CD4-positive, alpha-beta T cell treated with Interleukin-17A for 4 hours (primary cell): ENCODE measurements at regions not wholly inside any gene's neighbourhood (a gene's known extent, or its start where the extent isn't known, plus 50 kb on each side); places are given as distances from the start of the nearest gene placed in this dataset.
"Not testable (repeated sequence)": the region's sequence is repeated elsewhere in the genome, so short reads cannot be mapped to it uniquely, and the experiment has no call there.

ENCODE experiments used
- DNase-seq: peaks from one replicate; pipeline ENCODE4 v3.0.0-alpha.2; 2020; ENCODE audit warnings: mixed read lengths

GRCh38 chr5:152711801-152712388 lies 306.8 kb upstream of the NMUR2 start:
- DNase-seq = no peak

- DNase-seq = no peak
These were observed 312.3 kb upstream of the NMUR2 start for GRCh38 chr5:152717393-152717792.

- no peak for DNase-seq
These were observed 318.4 kb upstream of the NMUR2 start for GRCh38 chr5:152723482-152723881.

- DNase-seq = no peak
These were observed 325.1 kb upstream of the NMUR2 start for GRCh38 chr5:152730176-152730575.

- DNase-seq = no peak
These were observed 331.8 kb upstream of the NMUR2 start for GRCh38 chr5:152736906-152737305.

GRCh38 chr5:152739916-152740315 lies 334.8 kb upstream of the NMUR2 start:
- DNase-seq = no peak

GRCh38 chr5:152741126-152741525 lies 336.0 kb upstream of the NMUR2 start:
- not testable (repeated sequence) for DNase-seq

GRCh38 chr5:152787709-152788217 lies 382.7 kb upstream of the NMUR2 start:
- not testable (repeated sequence) for DNase-seq

GRCh38 chr5:152801886-152802285 lies 396.8 kb upstream of the NMUR2 start:
- no peak for DNase-seq

GRCh38 chr5:152804179-152804578 lies 399.1 kb upstream of the NMUR2 start:
- no peak for DNase-seq

- no peak for DNase-seq
These were observed 406.9 kb upstream of the NMUR2 start for GRCh38 chr5:152811988-152812387.

GRCh38 chr5:152813526-152813925 lies 408.4 kb upstream of the NMUR2 start:
- no peak for DNase-seq

GRCh38 chr5:152819891-152820290 lies 414.8 kb upstream of the NMUR2 start:
- DNase-seq = no peak

- DNase-seq = no peak
These were observed 419.2 kb upstream of the NMUR2 start for GRCh38 chr5:152824316-152824715.

- no peak for DNase-seq
These were observed 433.2 kb upstream of the NMUR2 start for GRCh38 chr5:152838241-152838786.

GRCh38 chr5:152844713-152845112 lies 439.6 kb upstream of the NMUR2 start:
- no peak for DNase-seq

- no peak for DNase-seq
These were observed 448.3 kb upstream of the NMUR2 start for GRCh38 chr5:152853361-152853760.

- no peak for DNase-seq
These were observed 450.4 kb upstream of the NMUR2 start for GRCh38 chr5:152855441-152855840.

- no peak for DNase-seq
These were observed 456.2 kb upstream of the NMUR2 start for GRCh38 chr5:152861231-152861630.

GRCh38 chr5:152864447-152864846 lies 459.4 kb upstream of the NMUR2 start:
- DNase-seq = no peak

- DNase-seq = no peak
These were observed 459.9 kb upstream of the NMUR2 start for GRCh38 chr5:152864991-152865390.

GRCh38 chr5:152869971-152870370 lies 464.9 kb upstream of the NMUR2 start:
- no peak for DNase-seq

- no peak for DNase-seq
These were observed 477.5 kb upstream of the NMUR2 start for GRCh38 chr5:152882621-152883020.

- DNase-seq = no peak
These were observed 478.1 kb upstream of the NMUR2 start for GRCh38 chr5:152883066-152883775.
